WTC11 (cell line): ENCODE measurements at regions not wholly inside any gene's neighbourhood (a gene's known extent, or its start where the extent isn't known, plus 50 kb on each side); places are given as distances from the start of the nearest gene placed in this dataset.

Experiments used
- ATAC-seq: fragments of 200-7000 bp; cut with Tn5 transposase; 2 replicates; pipeline ENCODE4 v1.10.0; 2021; ENCODE audit warnings: mild to moderate bottlenecking, moderate library complexity
- CTCF ChIA-PET: fragments of 300-600 bp; sonication (Branson Sonifier 250); formaldehyde crosslinking; loops from one replicate; lab custom pipeline; 2021; ENCODE audit warnings: antibody characterized with exemption; lab: Charles Lee
- POLR2A ChIA-PET: fragments of 350-600 bp; sonication (Branson Sonifier 250); formaldehyde crosslinking; loops from one replicate; lab custom pipeline; 2021; ENCODE audit warnings: antibody characterized with exemption; lab: Charles Lee
- DNase-seq: peaks from one replicate; pipeline ENCODE4 v3.0.0; 2021; ENCODE audit warnings: low spot score
- H3K27ac Mint-ChIP-seq: 2 replicates; pipeline ENCODE4 v1.8.0; 2021; ENCODE audit warnings: mixed read lengths
- H3K27me3 Mint-ChIP-seq: 2 replicates; pipeline ENCODE4 v1.8.0; 2021; ENCODE audit warnings: low read depth, mild to moderate bottlenecking, moderate library complexity, mixed read lengths
- H3K36me3 Mint-ChIP-seq: 2 replicates; pipeline ENCODE4 v1.8.0; 2021; ENCODE audit warnings: mixed read lengths
- H3K4me1 Mint-ChIP-seq: 2 replicates; pipeline ENCODE4 v1.8.0; 2022; ENCODE audit warnings: mixed read lengths
- H3K4me3 Mint-ChIP-seq: 2 replicates; pipeline ENCODE4 v1.8.0; 2021; ENCODE audit warnings: mild to moderate bottlenecking, moderate library complexity, mixed read lengths
- H3K9me3 Mint-ChIP-seq: 2 replicates; pipeline ENCODE4 v1.8.0; 2021; ENCODE audit warnings: mixed read lengths
- ARID4B ChIP-seq: sonication (generic); formaldehyde crosslinking; IDR thresholded peaks from 2 replicates; pipeline ENCODE4 v1.8.0; 2023; ENCODE audit warnings: missing genetic modification reagents, mild to moderate bottlenecking, borderline replicate concordance
- ATF3 ChIP-seq: sonication (generic); formaldehyde crosslinking; conservative IDR thresholded peaks from 2 replicates; pipeline ENCODE4 v1.8.1; 2022; ENCODE audit warnings: mild to moderate bottlenecking, missing genetic modification reagents
- CDX4 ChIP-seq: fragments of 250-450 bp; sonication (Bioruptor Pico); IDR thresholded peaks from 2 replicates; pipeline ENCODE4 v1.9.0; 2021; ENCODE audit warnings: moderate library complexity, mild to moderate bottlenecking, inconsistent platforms, borderline replicate concordance
- EMX1 ChIP-seq: fragments of 250-450 bp; sonication (Bioruptor Pico); IDR thresholded peaks from 2 replicates; pipeline ENCODE4 v1.8.0; 2021; ENCODE audit warnings: mild to moderate bottlenecking
- ETV6 ChIP-seq: sonication (generic); formaldehyde crosslinking; IDR thresholded peaks from 2 replicates; pipeline ENCODE4 v1.8.1; 2022; ENCODE audit warnings: mild to moderate bottlenecking, missing genetic modification reagents
- GTF2I ChIP-seq: fragments of 250-450 bp; sonication (Bioruptor Pico); conservative IDR thresholded peaks from 2 replicates; pipeline ENCODE4 v1.4.0; 2021; ENCODE audit warnings: mild to moderate bottlenecking
- HMGA2 ChIP-seq: fragments of 250-450 bp; sonication (Bioruptor Pico); IDR thresholded peaks from 2 replicates; pipeline ENCODE4 v1.4.0; 2021; ENCODE audit warnings: mild to moderate bottlenecking, moderate library complexity
- IRF1 ChIP-seq: sonication (generic); formaldehyde crosslinking; IDR thresholded peaks from 2 replicates; pipeline ENCODE4 v1.8.0; 2023; ENCODE audit warnings: missing genetic modification reagents
- IRF2 ChIP-seq: sonication (generic); formaldehyde crosslinking; IDR thresholded peaks from 2 replicates; pipeline ENCODE4 v1.8.0; 2022; ENCODE audit warnings: low read depth, missing genetic modification reagents, borderline replicate concordance
- MAX ChIP-seq: sonication (generic); formaldehyde crosslinking; IDR thresholded peaks from 2 replicates; pipeline ENCODE4 v1.8.0; 2022; ENCODE audit warnings: mild to moderate bottlenecking, missing genetic modification reagents
- NFYB ChIP-seq: sonication (generic); formaldehyde crosslinking; conservative IDR thresholded peaks from 2 replicates; pipeline ENCODE4 v1.8.0; 2022; ENCODE audit warnings: low read depth, missing genetic modification reagents
- PRRX2 ChIP-seq: fragments of 250-450 bp; sonication (Bioruptor Pico); IDR thresholded peaks from 2 replicates; pipeline ENCODE4 v1.8.0; 2021; ENCODE audit warnings: mild to moderate bottlenecking
- RELA ChIP-seq: sonication (generic); formaldehyde crosslinking; IDR thresholded peaks from 2 replicates; pipeline ENCODE4 v1.8.1; 2022; ENCODE audit warnings: missing genetic modification reagents, mild to moderate bottlenecking, borderline replicate concordance
- SOX15 ChIP-seq: fragments of 250-450 bp; sonication (Bioruptor Pico); IDR thresholded peaks from 2 replicates; pipeline ENCODE4 v1.9.0; 2021; ENCODE audit warnings: mild to moderate bottlenecking
- TCF7 ChIP-seq: sonication (generic); formaldehyde crosslinking; IDR thresholded peaks from 2 replicates; pipeline ENCODE4 v1.8.0; 2022; ENCODE audit warnings: mild to moderate bottlenecking, low read depth, missing genetic modification reagents, moderate library complexity
- TEAD1 ChIP-seq: sonication (generic); formaldehyde crosslinking; IDR thresholded peaks from 2 replicates; pipeline ENCODE4 v1.8.0; 2022; ENCODE audit warnings: mild to moderate bottlenecking, missing genetic modification reagents
- TP53 ChIP-seq: sonication (generic); formaldehyde crosslinking; IDR thresholded peaks from 2 replicates; pipeline ENCODE4 v1.8.1; 2023; ENCODE audit warnings: mild to moderate bottlenecking, missing genetic modification reagents
- ZNF121 ChIP-seq: sonication (generic); formaldehyde crosslinking; IDR thresholded peaks from 2 replicates; pipeline ENCODE4 v1.8.0; 2023; ENCODE audit warnings: missing genetic modification reagents
- ZNF219 ChIP-seq: sonication (generic); formaldehyde crosslinking; IDR thresholded peaks from 2 replicates; pipeline ENCODE4 v1.8.0; 2023; ENCODE audit warnings: missing genetic modification reagents, mild to moderate bottlenecking, borderline replicate concordance
- ZNF232 ChIP-seq: sonication (generic); formaldehyde crosslinking; IDR thresholded peaks from 2 replicates; pipeline ENCODE4 v1.8.0; 2022; ENCODE audit warnings: mild to moderate bottlenecking, missing genetic modification reagents
- ZNF281 ChIP-seq: sonication (generic); formaldehyde crosslinking; IDR thresholded peaks from 2 replicates; pipeline ENCODE4 v1.8.0; 2023; ENCODE audit warnings: mild to moderate bottlenecking, missing genetic modification reagents
- ZNF317 ChIP-seq: sonication (generic); formaldehyde crosslinking; IDR thresholded peaks from 2 replicates; pipeline ENCODE4 v1.8.1; 2023; ENCODE audit warnings: low read depth, mild to moderate bottlenecking, moderate library complexity, missing genetic modification reagents, borderline replicate concordance
- ZNF512 ChIP-seq: sonication (generic); formaldehyde crosslinking; IDR thresholded peaks from 2 replicates; pipeline ENCODE4 v1.8.1; 2022; ENCODE audit warnings: missing genetic modification reagents, borderline replicate concordance

GRCh38 chr2:17299891-17300540, 218.2 kb downstream of the RAD51AP2 start:
- Mint-ChIP-seq H3K9me3 (peaks cover 11% of the 10 kb centered on the region), H3K4me3 (no peak overlapping the region), H3K36me3 (0 out of 2 replicates have a peak, but pooled peaks cover 3% of the 10 kb centered on the region), H3K27me3 (peaks cover 3% of the 10 kb centered on the region; the same call in 1 of the 2 replicates), H3K4me1 (peaks cover 37% of the 10 kb centered on the region), H3K27ac (no peak overlapping the region)
- CTCF ChIA-PET, result no interaction called here
- no peak for ATAC-seq
- POLR2A ChIA-PET, result no interaction called here
- no peak for TF ChIP-seq RELA
- TF ChIP-seq ZNF121 (CRISPR knock-in tag), result no peak
- TF ChIP-seq NFYB (CRISPR knock-in tag), result no peak
- TF ChIP-seq HMGA2, result no peak
- TF ChIP-seq GTF2I (CRISPR knock-in tag), result no peak
- no peak for TF ChIP-seq SOX15
- DNase-seq, result no peak

GRCh38 chr2:17298453-17298852, 219.8 kb downstream of the RAD51AP2 start:
- Mint-ChIP-seq H3K27me3 (peaks cover 3% of the 10 kb centered on the region; the same call in 1 of the 2 replicates), H3K4me1 (peaks cover 34% of the 10 kb centered on the region), H3K27ac (no peak overlapping the region), H3K36me3 (0 out of 2 replicates have a peak, but pooled peaks cover 3% of the 10 kb centered on the region), H3K9me3 (peaks cover 11% of the 10 kb centered on the region), H3K4me3 (no peak overlapping the region)
- DNase-seq, result no peak
- TF ChIP-seq IRF1 (CRISPR knock-in tag) (no peak), IRF2 (CRISPR knock-in tag) (no peak), ZNF512 (CRISPR knock-in tag) (no peak), ATF3 (CRISPR knock-in tag) (no peak), ARID4B (no peak), ZNF219 (no peak), ZNF317 (CRISPR knock-in tag) (no peak), EMX1 (CRISPR knock-in tag) (no peak), CDX4 (no peak), TEAD1 (CRISPR knock-in tag) (no peak), ETV6 (CRISPR knock-in tag) (no peak), RELA (no peak), TCF7 (CRISPR knock-in tag) (no peak), TP53 (no peak), MAX (CRISPR knock-in tag) (no peak), PRRX2 (CRISPR knock-in tag) (no peak), GTF2I (CRISPR knock-in tag) (no peak), ZNF281 (CRISPR knock-in tag) (no peak), ZNF232 (no peak)
- ATAC-seq, result no peak
- CTCF ChIA-PET, result no interaction called here
- POLR2A ChIA-PET, result no interaction called here
